Epithelial cell of prostate (primary cell): ENCODE measurements at regions not wholly inside any gene's neighbourhood (a gene's known extent, or its start where the extent isn't known, plus 50 kb on each side); places are given as distances from the start of the nearest gene placed in this dataset.

Experiments used
- DNase-seq: peaks from one replicate; pipeline ENCODE4 v3.0.0-alpha.2; 2011; ENCODE audit warnings: low read depth, low spot score
- H3K27ac ChIP-seq: fragments of 450-650 bp; 2 replicates; pipeline ENCODE4 v1.5.1; 2017; ENCODE audit warnings: mild to moderate bottlenecking

- peak; percentile 58 for DNase-seq
- H3K27ac ChIP-seq: no peak overlapping the region
Observed at GRCh38 chr7:47669178-47669891, 87.4 kb upstream of the TNS3 start.

GRCh38 chr7:47666164-47666862 lies 84.4 kb upstream of the TNS3 start:
- no peak for DNase-seq
- no peak overlapping the region for H3K27ac ChIP-seq

- no peak for DNase-seq
- no peak overlapping the region for H3K27ac ChIP-seq
Observed at GRCh38 chr7:47664650-47665195, 82.8 kb upstream of the TNS3 start.

DNA sequence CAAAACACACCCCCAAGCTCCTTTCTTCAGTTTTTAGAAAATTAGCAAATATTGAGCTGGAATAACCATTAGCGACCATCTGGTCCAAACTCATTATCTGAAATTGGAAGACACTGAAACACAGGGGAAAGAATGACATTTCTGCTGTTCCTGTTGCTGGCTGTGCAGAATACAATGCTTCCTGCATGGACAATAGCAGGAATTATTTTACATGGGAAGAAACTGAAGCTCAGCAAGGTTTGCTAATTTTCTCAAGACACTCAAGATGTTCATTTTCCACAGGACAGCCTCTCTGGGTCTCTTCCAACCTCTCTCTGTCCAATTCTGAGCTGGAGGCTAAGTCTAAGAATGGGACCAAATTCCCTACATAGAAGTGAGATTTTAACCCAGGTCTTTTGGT lies 81.9 kb upstream of the TNS3 start:
- H3K27ac ChIP-seq: no peak overlapping the region
- DNase-seq: no peak

- DNase-seq: no peak
- H3K27ac ChIP-seq: no peak overlapping the region
Observed at GRCh38 chr7:47663213-47663612, 81.3 kb upstream of the TNS3 start.

GRCh38 chr7:47661051-47661714 lies 79.3 kb upstream of the TNS3 start:
- H3K27ac ChIP-seq: no peak overlapping the region
- DNase-seq: no peak

DNA sequence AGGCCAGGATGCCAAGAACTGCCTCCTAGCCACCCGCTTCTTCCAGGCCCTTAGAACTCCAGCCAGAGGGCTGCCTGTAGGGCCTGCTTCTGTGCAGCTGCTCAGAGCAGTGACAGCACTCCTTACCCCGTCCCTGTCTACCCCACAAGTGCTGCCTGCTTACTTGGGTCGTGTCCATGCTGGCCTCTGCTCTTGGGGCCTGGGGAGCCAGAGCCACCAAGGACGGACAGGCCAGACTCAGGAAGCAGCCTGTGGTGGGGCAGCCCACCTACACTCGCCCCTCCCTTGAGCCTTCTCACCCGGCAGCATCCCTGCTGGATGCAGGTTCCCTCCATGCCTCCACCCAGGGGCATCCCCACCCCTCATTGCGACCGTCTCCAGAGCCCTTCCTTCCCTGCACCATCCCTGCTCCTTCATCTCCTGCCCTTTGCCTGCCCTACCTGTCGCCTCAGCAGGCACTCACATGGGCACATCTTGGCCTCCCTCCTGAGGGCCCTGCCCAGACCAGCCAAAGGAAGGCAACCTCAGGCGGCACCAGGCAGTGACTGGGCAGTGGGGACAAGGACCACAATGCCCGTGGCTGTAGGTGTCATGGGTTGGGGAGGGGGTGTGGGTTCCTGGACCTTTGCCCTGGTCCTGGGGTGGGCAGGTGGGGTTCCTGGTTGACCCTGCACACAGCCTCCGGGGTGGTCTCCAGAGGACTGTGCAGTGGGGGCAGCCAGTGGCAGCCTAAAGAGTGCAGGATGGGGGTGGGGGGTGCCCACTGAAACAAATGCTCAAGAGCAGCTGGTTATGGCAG lies 78.0 kb upstream of the TNS3 start:
- DNase-seq: no peak
- H3K27ac ChIP-seq: no peak overlapping the region

DNA sequence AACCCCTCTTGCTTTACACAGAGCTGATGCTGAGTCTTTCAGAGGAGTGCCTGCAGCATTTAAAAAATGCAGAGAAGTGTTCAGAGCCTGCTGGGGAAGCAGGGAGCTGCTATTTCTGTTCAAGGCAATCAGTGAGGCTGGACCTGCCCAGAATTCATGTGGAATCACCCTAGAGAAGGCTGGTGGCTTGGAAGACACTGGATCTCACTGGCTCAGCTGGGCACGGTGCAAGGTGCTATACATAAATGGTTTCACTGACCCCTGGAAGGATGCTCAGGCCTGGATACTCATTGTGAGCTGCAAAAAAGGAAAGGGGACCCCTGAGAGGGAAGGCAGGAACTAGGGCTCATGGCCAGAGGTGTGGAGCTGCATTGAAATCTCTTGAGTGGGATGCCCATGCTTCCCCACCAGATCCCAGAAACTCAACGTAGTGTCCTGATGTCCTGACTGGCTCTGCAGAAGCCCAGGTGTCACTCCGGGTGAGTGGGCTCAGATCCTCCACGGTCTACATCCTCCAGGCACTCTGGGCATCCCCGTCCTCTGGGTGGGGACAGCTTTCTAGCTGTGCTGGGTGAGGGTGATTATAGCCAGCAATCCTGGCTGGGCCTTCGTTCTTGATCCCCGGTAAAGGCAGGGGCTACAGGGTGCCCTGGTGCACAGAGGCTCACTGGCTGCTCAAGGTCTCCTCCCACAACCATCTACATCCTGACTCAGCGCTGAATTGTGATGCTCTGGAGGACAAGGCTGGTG lies 77.2 kb upstream of the TNS3 start:
- H3K27ac ChIP-seq: no peak overlapping the region
- no peak for DNase-seq

DNA sequence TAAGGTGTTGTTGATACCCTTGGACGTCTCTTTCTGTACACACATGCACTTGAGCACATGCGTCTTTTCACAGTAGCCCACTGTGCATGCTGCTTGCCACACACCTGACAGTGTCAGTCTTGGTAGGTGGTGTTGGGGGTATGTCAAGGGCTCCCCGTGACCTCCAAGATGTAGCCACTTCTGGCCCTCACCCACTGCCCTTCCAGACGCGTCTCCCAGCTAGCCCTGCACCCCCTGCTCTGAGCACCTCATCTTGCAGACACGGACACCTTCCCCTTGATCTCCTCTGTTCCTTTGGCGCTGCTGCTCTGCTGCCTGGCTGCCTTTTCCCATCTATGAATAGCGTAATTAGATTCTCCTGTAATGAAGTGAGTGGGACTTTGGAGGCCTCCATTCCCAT lies 75.2 kb upstream of the TNS3 start:
- H3K27ac ChIP-seq: no peak overlapping the region
- no peak for DNase-seq

- no peak for DNase-seq
- no peak overlapping the region for H3K27ac ChIP-seq
Observed at GRCh38 chr7:47654672-47655298, 72.9 kb upstream of the TNS3 start.

DNA sequence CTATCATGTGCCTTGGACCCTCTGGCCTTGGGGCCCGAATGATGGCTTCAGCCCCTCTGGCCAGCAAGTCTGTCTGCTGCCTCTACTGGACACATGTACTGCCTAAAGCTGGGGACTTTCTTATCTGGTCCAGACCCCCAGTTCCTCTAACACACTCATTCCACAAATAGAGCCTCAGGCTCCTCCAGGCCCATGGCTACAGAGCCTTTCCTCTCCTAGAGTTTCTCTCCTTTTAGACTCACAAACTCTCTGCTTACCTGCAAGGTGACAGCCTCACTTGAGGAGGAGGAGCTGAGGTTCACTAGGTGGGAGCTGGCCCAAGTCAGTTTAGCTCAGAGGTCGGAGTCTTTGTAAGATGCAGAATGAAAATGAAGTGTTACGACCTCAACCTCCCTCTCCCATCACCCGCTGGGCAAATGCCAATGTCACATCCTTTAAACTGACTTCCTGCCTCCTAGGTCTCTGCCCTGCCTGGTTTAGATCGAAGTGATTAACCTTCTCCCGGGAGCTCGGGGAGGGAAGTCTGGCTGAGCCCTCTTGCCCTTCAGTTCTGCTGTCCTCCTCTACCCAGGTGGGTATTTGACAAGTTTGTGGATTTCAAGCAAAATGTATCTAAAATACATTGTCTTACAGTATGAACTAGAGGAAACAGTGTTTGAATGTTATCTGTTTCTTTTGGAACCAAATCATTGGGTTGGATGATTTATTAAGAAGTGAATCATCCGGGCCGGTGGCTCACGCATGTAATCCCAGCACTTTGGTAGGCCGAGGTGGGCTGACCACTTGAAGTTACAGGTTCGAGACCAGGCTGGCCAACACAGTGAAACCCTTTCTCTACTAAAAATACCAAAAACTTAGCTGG lies 71.9 kb upstream of the TNS3 start:
- no peak overlapping the region for H3K27ac ChIP-seq
- DNase-seq: no peak

GRCh38 chr7:47652591-47652990 lies 70.7 kb upstream of the TNS3 start:
- no peak overlapping the region for H3K27ac ChIP-seq

GRCh38 chr7:47651355-47652317 lies 69.7 kb upstream of the TNS3 start:
- no peak overlapping the region for H3K27ac ChIP-seq
- DNase-seq: no peak

More at GRCh38 chr7:47652591-47652990, 70.7 kb upstream of the TNS3 start:
- DNase-seq: no peak

DNA sequence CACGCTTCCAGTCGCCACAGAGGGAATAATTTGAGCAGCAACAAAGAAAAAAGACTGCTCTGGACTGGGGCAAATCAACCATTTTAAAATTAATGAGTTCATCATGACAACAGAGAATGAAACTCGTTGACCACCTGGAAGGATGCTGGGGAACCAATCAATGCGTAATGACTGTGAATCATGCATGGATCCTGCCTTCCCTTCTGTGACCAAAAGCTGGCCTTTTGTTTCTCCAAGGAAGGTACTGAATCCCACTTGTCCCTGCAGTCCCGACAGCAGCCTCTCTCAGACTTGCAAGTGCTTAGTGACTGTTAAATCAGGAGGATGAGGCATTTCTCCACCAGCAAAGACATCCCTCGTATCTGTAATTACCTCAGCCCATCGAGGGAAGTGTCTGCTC lies 68.0 kb upstream of the TNS3 start:
- H3K27ac ChIP-seq: no peak overlapping the region
- no peak for DNase-seq

GRCh38 chr7:47648275-47648925 lies 66.5 kb upstream of the TNS3 start:
- DNase-seq: no peak

DNA sequence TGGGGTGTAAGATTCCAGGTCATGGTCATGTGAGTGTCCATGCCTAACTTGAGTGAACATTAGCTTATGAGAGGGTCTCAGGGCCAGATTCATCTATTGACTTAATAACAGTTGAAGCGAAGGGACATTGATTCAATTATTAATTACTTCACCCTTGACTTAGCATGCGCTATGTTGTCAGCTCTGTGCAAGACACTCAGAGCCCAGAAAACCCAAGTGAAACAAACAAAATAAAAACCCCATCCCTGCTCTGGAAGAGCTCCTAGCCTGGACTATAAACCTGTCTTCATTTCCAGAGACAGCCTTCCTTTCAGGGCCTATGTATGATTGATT lies 66.0 kb upstream of the TNS3 start:
- H3K27ac ChIP-seq: no peak overlapping the region

More at GRCh38 chr7:47648275-47648925, 66.5 kb upstream of the TNS3 start:
- no peak overlapping the region for H3K27ac ChIP-seq

More for the DNA sequence above, 66.0 kb upstream of the TNS3 start:
- no peak for DNase-seq
